Stimulated activated CD4-positive, alpha-beta T cell treated with anti-CD3 and anti-CD28 coated beads, Interleukin-1b, Interleukin-23, amount 100 ng/mL, for 48 hours (primary cell): ENCODE measurements at regions not wholly inside any gene's neighbourhood (a gene's known extent, or its start where the extent isn't known, plus 50 kb on each side); places are given as distances from the start of the nearest gene placed in this dataset.

Source experiments
- DNase-seq: peaks from one replicate; pipeline ENCODE4 v3.0.0-alpha.2; 2020

- peak; percentile 2 for DNase-seq
These were observed 252.4 kb upstream of the CPEB2 start for GRCh38 chr4:14749910-14750309.

- no peak for DNase-seq
These were observed 249.8 kb upstream of the CPEB2 start for GRCh38 chr4:14752341-14753046.

- DNase-seq = no peak
These were observed 235.1 kb upstream of the CPEB2 start for GRCh38 chr4:14767142-14767541.

- no peak for DNase-seq
These were observed 233.8 kb upstream of the CPEB2 start for GRCh38 chr4:14768449-14768848.

GRCh38 chr4:14769993-14770392 is 232.3 kb upstream of the CPEB2 start:
- DNase-seq = no peak

GRCh38 chr4:14771094-14771493 is 231.2 kb upstream of the CPEB2 start:
- no peak for DNase-seq

- DNase-seq = no peak
These were observed 230.6 kb upstream of the CPEB2 start for GRCh38 chr4:14771504-14772175.

GRCh38 chr4:14772388-14772787 is 229.9 kb upstream of the CPEB2 start:
- no peak for DNase-seq

GRCh38 chr4:14783011-14783877 is 219.0 kb upstream of the CPEB2 start:
- peak; percentile 80 for DNase-seq

- no peak for DNase-seq
These were observed 215.1 kb upstream of the CPEB2 start for GRCh38 chr4:14787221-14787620.

GRCh38 chr4:14787894-14788293 is 214.4 kb upstream of the CPEB2 start:
- peak; percentile 17 for DNase-seq

GRCh38 chr4:14790494-14790893 is 211.8 kb upstream of the CPEB2 start:
- no peak for DNase-seq

GRCh38 chr4:14792702-14793227 is 209.5 kb upstream of the CPEB2 start:
- no peak for DNase-seq

- no peak for DNase-seq
These were observed 201.3 kb upstream of the CPEB2 start for GRCh38 chr4:14800977-14801376.

GRCh38 chr4:14802596-14802995 is 199.7 kb upstream of the CPEB2 start:
- no peak for DNase-seq

GRCh38 chr4:14807856-14808255 is 194.4 kb upstream of the CPEB2 start:
- DNase-seq = no peak

GRCh38 chr4:14809203-14809602 is 193.1 kb upstream of the CPEB2 start:
- no peak for DNase-seq

- no peak for DNase-seq
These were observed 192.2 kb upstream of the CPEB2 start for GRCh38 chr4:14810121-14810520.

GRCh38 chr4:14810568-14810967 is 191.7 kb upstream of the CPEB2 start:
- DNase-seq = no peak

- DNase-seq = no peak
These were observed 190.2 kb upstream of the CPEB2 start for GRCh38 chr4:14812101-14812500.

- DNase-seq = no peak
These were observed 185.5 kb upstream of the CPEB2 start for GRCh38 chr4:14816623-14817261.

GRCh38 chr4:14824189-14824588 is 178.1 kb upstream of the CPEB2 start:
- DNase-seq = no peak

- no peak for DNase-seq
These were observed 175.2 kb upstream of the CPEB2 start for GRCh38 chr4:14827111-14827510.
